NCI-H748 (cell line): ENCODE measurements at regions not wholly inside any gene's neighbourhood (a gene's known extent, or its start where the extent isn't known, plus 50 kb on each side); places are given as distances from the start of the nearest gene placed in this dataset.

ENCODE experiments used
- DNase-seq: peaks from one replicate; lab custom pipeline; 2025; ENCODE audit not compliant: unreplicated experiment; lab: John Stamatoyannopoulos, UW

- no peak for DNase-seq
These were observed 597.9 kb upstream of the ADAMTS16 start for GRCh38 chr5:4542145-4542778.

GRCh38 chr5:4544049-4544670 lies 596.0 kb upstream of the ADAMTS16 start:
- DNase-seq: no peak

GRCh38 chr5:4547547-4547946 lies 592.6 kb upstream of the ADAMTS16 start:
- DNase-seq: no peak

GRCh38 chr5:4548341-4548740 lies 591.8 kb upstream of the ADAMTS16 start:
- no peak for DNase-seq

- no peak for DNase-seq
These were observed 590.8 kb upstream of the ADAMTS16 start for GRCh38 chr5:4549351-4549750.

- DNase-seq: peak; percentile 42
These were observed 589.1 kb upstream of the ADAMTS16 start for GRCh38 chr5:4551034-4551433.

- no peak for DNase-seq
These were observed 587.0 kb upstream of the ADAMTS16 start for GRCh38 chr5:4553130-4553529.

GRCh38 chr5:4553978-4554377 lies 586.2 kb upstream of the ADAMTS16 start:
- peak; percentile 81 for DNase-seq

GRCh38 chr5:4555725-4556285 lies 584.3 kb upstream of the ADAMTS16 start:
- no peak for DNase-seq

- peak; percentile 41 for DNase-seq
These were observed 578.7 kb upstream of the ADAMTS16 start for GRCh38 chr5:4561403-4561802.

- DNase-seq: peak; percentile 89
These were observed 576.7 kb upstream of the ADAMTS16 start for GRCh38 chr5:4563400-4563799.

- DNase-seq: no peak
These were observed 569.8 kb upstream of the ADAMTS16 start for GRCh38 chr5:4570047-4570995.

- no peak for DNase-seq
These were observed 568.7 kb upstream of the ADAMTS16 start for GRCh38 chr5:4571248-4571948.

- DNase-seq: no peak
These were observed 567.6 kb upstream of the ADAMTS16 start for GRCh38 chr5:4572311-4573100.

GRCh38 chr5:4575608-4576007 lies 564.5 kb upstream of the ADAMTS16 start:
- no peak for DNase-seq

- no peak for DNase-seq
These were observed 563.9 kb upstream of the ADAMTS16 start for GRCh38 chr5:4576161-4576748.

- DNase-seq: peak; percentile 32
These were observed 563.2 kb upstream of the ADAMTS16 start for GRCh38 chr5:4576908-4577307.

GRCh38 chr5:4579679-4580078 lies 560.5 kb upstream of the ADAMTS16 start:
- DNase-seq: peak; percentile 35

- DNase-seq: no peak
These were observed 559.4 kb upstream of the ADAMTS16 start for GRCh38 chr5:4580772-4581171.

GRCh38 chr5:4581289-4581688 lies 558.8 kb upstream of the ADAMTS16 start:
- no peak for DNase-seq
